PC-9 (cell line): ENCODE measurements at regions not wholly inside any gene's neighbourhood (a gene's known extent, or its start where the extent isn't known, plus 50 kb on each side); places are given as distances from the start of the nearest gene placed in this dataset.

Experiments
- CTCF ChIP-seq: fragments of 200-600 bp; sonication (generic); conservative IDR thresholded peaks from 2 replicates; pipeline ENCODE4 v1.6.1; 2017; ENCODE audit warnings: mixed run types, antibody characterized with exemption, mild to moderate bottlenecking, moderate library complexity
- EZH2 ChIP-seq: fragments of 200-600 bp; sonication (generic); IDR thresholded peaks from 2 replicates; pipeline ENCODE4 v1.8.0; 2017; ENCODE audit warnings: antibody characterized with exemption, low read depth

- TF ChIP-seq CTCF: no peak
- TF ChIP-seq EZH2: no peak
Observed at GRCh38 chr4:129897111-129897510, 801.2 kb downstream of the C4orf33 start.
